Thyroid gland (tissue), 4 donors: ENCODE measurements at regions not wholly inside any gene's neighbourhood (a gene's known extent, or its start where the extent isn't known, plus 50 kb on each side); places are given as distances from the start of the nearest gene placed in this dataset.
A peak's percentile ranks its signal among the peaks of the same experiment; 100 is the strongest.

Source experiments
- DNase-seq, 2 donors: peaks; one replicate each; pipeline ENCODE4 v3.0.0-alpha.2; 2019
- H3K27ac ChIP-seq, 3 donors: fragments of 200-600 bp; sonication (generic); 1 replicate in 2 of 3; 2 replicates in 1 of 3; pipeline ENCODE4 v1.5.1; 2016 to 2019; ENCODE audit warnings: mild to moderate bottlenecking in 1 of 3, moderate library complexity in 1 of 3
- H3K27me3 ChIP-seq: fragments of 200-600 bp; sonication (generic); one replicate; pipeline ENCODE4 v1.5.1; 2019
- H3K36me3 ChIP-seq, 2 donors: fragments of 200-600 bp; sonication (generic); one replicate each; pipeline ENCODE4 v1.5.1; 2016 to 2019
- H3K4me1 ChIP-seq, 2 donors: fragments of 200-600 bp; sonication (generic); one replicate each; pipeline ENCODE4 v1.5.1; 2017 to 2019
- H3K4me3 ChIP-seq, 3 donors: fragments of 200-600 bp; sonication (generic); replicated peaks in 1 of 3; 1 replicate in 2 of 3; 2 replicates in 1 of 3; pipeline ENCODE4 v1.5.1; 2016; ENCODE audit warnings: mild to moderate bottlenecking in 1 of 3
- H3K9me3 ChIP-seq: fragments of 200-600 bp; sonication (generic); one replicate; pipeline ENCODE4 v1.5.1; 2017
- CTCF ChIP-seq, 6 experiments: fragments of 200-600 bp in 3 of 6; fragments of 450-650 bp in 3 of 6; sonication (generic) in 3 of 6; IDR thresholded peaks; one replicate each; pipeline ENCODE4 v1.5.1; 2016 to 2019; ENCODE audit warnings: antibody characterized with exemption in 6 of 6, mild to moderate bottlenecking in 2 of 6, inconsistent platforms in 1 of 6, moderate library complexity in 1 of 6
- POLR2A ChIP-seq, 2 donors: fragments of 450-650 bp; IDR thresholded peaks; one replicate each; pipeline ENCODE4 v1.6.1; 2017; ENCODE audit warnings: antibody characterized with exemption in 2 of 2, mild to moderate bottlenecking in 2 of 2, moderate library complexity in 1 of 2
- WGBS, 2 donors: methylation state at CpG; one replicate each; pipeline ENCODE4 v1.1.5; 2017; 5-methylcytosine and 5-hydroxymethylcytosine counted together
- intact Hi-C: fragments of 100-400 bp; cut with DNase I; formaldehyde crosslinking; loops from one replicate; pipeline ENCODE4 v1.15.1; 2023

DNA sequence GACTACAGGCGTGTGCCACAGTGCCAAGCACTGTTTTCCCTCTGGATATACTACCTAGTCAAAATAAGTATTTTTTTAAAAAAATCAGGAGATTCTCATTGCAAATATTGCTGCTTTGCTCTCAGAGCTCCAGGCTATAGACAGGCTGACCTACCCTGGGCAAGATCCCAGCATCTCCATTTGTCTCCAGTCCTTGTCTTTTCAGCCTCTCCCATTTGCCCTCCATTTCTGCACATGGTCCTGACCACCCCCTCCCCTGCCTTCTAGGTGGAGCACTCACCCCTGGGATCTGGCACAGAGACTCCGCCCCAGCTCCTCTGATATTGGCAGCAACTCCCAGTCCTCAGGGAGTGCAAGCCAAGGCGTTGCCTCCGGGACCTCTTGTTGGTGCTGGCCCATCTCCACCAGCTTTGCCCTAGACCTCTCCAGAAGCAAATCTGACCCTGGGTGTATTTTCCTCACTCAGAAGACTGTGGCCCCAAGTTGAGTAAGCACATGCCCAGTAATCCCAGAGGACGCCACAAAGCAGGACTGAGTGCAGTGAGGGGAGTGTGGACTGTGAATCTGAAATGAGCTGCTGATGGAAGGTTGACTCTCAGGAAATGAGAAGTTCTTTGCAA lies 120.6 kb downstream of the MTPAP start:
- no peaks in the 10 kb centered on the region for H3K4me1 ChIP-seq
- 54 to 62% methylated on average over 5 of the region's 5 CpGs for WGBS, 2 donors
- intact Hi-C loops = no loop called here
- no peak for DNase-seq
- H3K4me3 ChIP-seq = no peak overlapping the region
- no peaks in the 10 kb centered on the region for H3K36me3 ChIP-seq
- no peak overlapping the region for H3K27ac ChIP-seq
- no peaks in the 10 kb centered on the region for H3K9me3 ChIP-seq
- no peaks in the 10 kb centered on the region for H3K27me3 ChIP-seq
- TF ChIP-seq CTCF (IDR thresholded peaks at IDR 0.05) (no peak), POLR2A (IDR thresholded peaks at IDR 0.05) (no peak)

DNA sequence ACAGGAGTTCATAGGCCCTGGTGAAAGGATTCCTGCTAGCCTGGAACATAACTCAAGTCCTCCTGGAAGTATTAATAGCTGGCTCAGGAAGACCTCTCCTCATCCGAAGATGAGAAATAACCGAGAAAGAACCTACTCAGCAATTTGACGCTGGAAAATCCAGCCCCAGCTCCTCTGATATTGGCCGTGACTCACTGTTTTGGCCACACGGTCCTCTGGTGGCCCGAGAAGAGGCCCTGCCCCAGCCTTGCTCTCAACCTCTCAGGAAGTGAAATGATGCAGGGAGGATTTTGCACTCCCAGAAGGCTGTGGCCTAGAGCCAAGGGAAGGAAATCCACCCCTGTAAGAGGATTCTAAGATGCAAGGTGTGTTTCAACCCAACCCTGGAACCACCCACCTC lies 121.6 kb downstream of the MTPAP start:
- Histone ChIP-seq H3K4me1 (no peaks in the 10 kb centered on the region), H3K36me3 (no peaks in the 10 kb centered on the region), H3K27me3 (no peaks in the 10 kb centered on the region), H3K27ac (no peak overlapping the region), H3K4me3 (no peak overlapping the region), H3K9me3 (no peaks in the 10 kb centered on the region)
- TF ChIP-seq POLR2A (IDR thresholded peaks at IDR 0.05) (no peak), CTCF (IDR thresholded peaks at IDR 0.05) (no peak)
- WGBS, 2 donors = 64 to 72% methylated on average over 6 of the region's 6 CpGs
- DNase-seq = no peak
- intact Hi-C loops = no loop called here

- WGBS, 2 donors = 11% methylated on average over 17 of the region's 17 CpGs
- no peak overlapping the region for H3K4me3 ChIP-seq
- H3K9me3 ChIP-seq = no peaks in the 10 kb centered on the region
- H3K27ac ChIP-seq = peak overlapping the region; percentile 84 to 93 (median 89)
- TF ChIP-seq CTCF (IDR thresholded peaks at IDR 0.05) (no peak), POLR2A (IDR thresholded peaks at IDR 0.05) (peak in 1 of 2 donors; percentile 27)
- H3K36me3 ChIP-seq = no peaks in the 10 kb centered on the region
- H3K4me1 ChIP-seq = peaks cover 28 to 35% of the 10 kb centered on the region in 2 donors
- no peaks in the 10 kb centered on the region for H3K27me3 ChIP-seq
- intact Hi-C loops = loop anchor here (10.0 kb wide), 1 partner anchor 195 kb away; no protein-coding TSS in a partner anchor
- peak; percentile 74 to 80 for DNase-seq
Measured at GRCh38 chr10:30219971-30220751, 128.9 kb downstream of the MTPAP start.

- DNase-seq = no peak
- Histone ChIP-seq H3K27ac (no peak overlapping the region), H3K4me3 (no peak overlapping the region), H3K36me3 (no peaks in the 10 kb centered on the region), H3K27me3 (no peaks in the 10 kb centered on the region), H3K9me3 (no peaks in the 10 kb centered on the region), H3K4me1 (peaks cover 28 to 39% of the 10 kb centered on the region in 2 donors)
- WGBS, 2 donors = 92 to 94% methylated on average over 4 of the region's 4 CpGs
- TF ChIP-seq CTCF (IDR thresholded peaks at IDR 0.05) (no peak), POLR2A (IDR thresholded peaks at IDR 0.05) (no peak)
- intact Hi-C loops = loop anchor here (10.0 kb wide), 1 partner anchor 192 kb away; no protein-coding TSS in a partner anchor
Measured at GRCh38 chr10:30216821-30217220, 132.3 kb downstream of the MTPAP start.

- intact Hi-C loops = loop anchor here (10.0 kb wide), 1 partner anchor 191 kb away; no protein-coding TSS in a partner anchor
- peak; percentile 16 to 24 for DNase-seq
- H3K9me3 ChIP-seq = no peaks in the 10 kb centered on the region
- H3K4me1 ChIP-seq = peaks cover 20 to 31% of the 10 kb centered on the region in 2 donors
- no peak overlapping the region for H3K4me3 ChIP-seq
- H3K27ac ChIP-seq = peak overlapping the region; percentile 10 to 75 (median 43)
- TF ChIP-seq POLR2A (IDR thresholded peaks at IDR 0.05) = no peak
- TF ChIP-seq CTCF (IDR thresholded peaks at IDR 0.05) = no peak
- no peaks in the 10 kb centered on the region for H3K27me3 ChIP-seq
- no peaks in the 10 kb centered on the region for H3K36me3 ChIP-seq
- WGBS, 2 donors = 23 to 25% methylated on average over 8 of the region's 8 CpGs
Measured at GRCh38 chr10:30215623-30216022, 133.5 kb downstream of the MTPAP start.
